ENCODE measurements at regions not wholly inside any gene's neighbourhood (a gene's known extent, or its start where the extent isn't known, plus 50 kb on each side); places are given as distances from the start of the nearest gene placed in this dataset.

GRCh38 chr16:64866021-64866420 lies 255.8 kb downstream of the CDH11 start:
- no peaks in the 10 kb centered on the region for H3K36me3 ChIP-seq
- no peaks in the 10 kb centered on the region for H3K27me3 ChIP-seq (replicated peaks; ENCODE audit: insufficient read depth)
- no peak for ATAC-seq (ENCODE audit: insufficient number of reproducible peaks, low FRiP score, low read depth)
- H3K4me3 ChIP-seq: no peak overlapping the region
- no peak for TF ChIP-seq CTCF (IDR thresholded peaks at IDR 0.05)
- no peak for DNase-seq (ENCODE audit: low spot score)
- peaks cover 6 to 21% of the 10 kb centered on the region in 2 donors for H3K4me1 ChIP-seq (ENCODE audit: control insufficient read depth in 1 of 2, low read depth in 2 of 2)
- no peaks in the 10 kb centered on the region for H3K9me3 ChIP-seq
- H3K27ac ChIP-seq: no peak overlapping the region

GRCh38 chr16:64865069-64865696 lies 256.7 kb downstream of the CDH11 start:
- peaks cover 6 to 21% of the 10 kb centered on the region in 2 donors for H3K4me1 ChIP-seq (ENCODE audit: control insufficient read depth in 1 of 2, low read depth in 2 of 2)
- no peak overlapping the region for H3K4me3 ChIP-seq
- no peaks in the 10 kb centered on the region for H3K36me3 ChIP-seq
- no peak for TF ChIP-seq CTCF (IDR thresholded peaks at IDR 0.05)
- no peak for DNase-seq (ENCODE audit: low spot score)
- no peaks in the 10 kb centered on the region for H3K9me3 ChIP-seq
- H3K27ac ChIP-seq: no peak overlapping the region
- H3K27me3 ChIP-seq (replicated peaks; ENCODE audit: insufficient read depth): no peaks in the 10 kb centered on the region
- ATAC-seq (ENCODE audit: insufficient number of reproducible peaks, low FRiP score, low read depth): no peak

- Histone ChIP-seq H3K9me3 (no peaks in the 10 kb centered on the region), H3K27me3 (replicated peaks; ENCODE audit: insufficient read depth) (no peaks in the 10 kb centered on the region), H3K4me1 (ENCODE audit: control insufficient read depth in 1 of 2, low read depth in 2 of 2) (peaks cover 6 to 21% of the 10 kb centered on the region in 2 donors), H3K27ac (peak overlapping the region in 1 of 2 donors; percentile 25), H3K36me3 (no peaks in the 10 kb centered on the region), H3K4me3 (no peak overlapping the region)
- DNase-seq (ENCODE audit: low spot score) (no peak), ATAC-seq (ENCODE audit: insufficient number of reproducible peaks, low FRiP score, low read depth) (no peak)
- TF ChIP-seq CTCF (IDR thresholded peaks at IDR 0.05): no peak
Observed at GRCh38 chr16:64864232-64864809, 257.5 kb downstream of the CDH11 start.

GRCh38 chr16:64858076-64858475 lies 263.8 kb downstream of the CDH11 start:
- ATAC-seq (ENCODE audit: insufficient number of reproducible peaks, low FRiP score, low read depth) (no peak), DNase-seq (ENCODE audit: low spot score) (no peak)
- Histone ChIP-seq H3K27ac (no peak overlapping the region), H3K9me3 (no peaks in the 10 kb centered on the region), H3K27me3 (replicated peaks; ENCODE audit: insufficient read depth) (no peaks in the 10 kb centered on the region), H3K4me3 (no peak overlapping the region), H3K36me3 (no peaks in the 10 kb centered on the region), H3K4me1 (ENCODE audit: control insufficient read depth in 1 of 2, low read depth in 2 of 2) (no peaks in the 10 kb centered on the region)
- no peak for TF ChIP-seq CTCF (IDR thresholded peaks at IDR 0.05)

- no peaks in the 10 kb centered on the region for H3K27me3 ChIP-seq (replicated peaks; ENCODE audit: insufficient read depth)
- no peak for TF ChIP-seq CTCF (IDR thresholded peaks at IDR 0.05)
- DNase-seq (ENCODE audit: low spot score) (no peak), ATAC-seq (ENCODE audit: insufficient number of reproducible peaks, low FRiP score, low read depth) (no peak)
- no peak overlapping the region for H3K4me3 ChIP-seq
- no peak overlapping the region for H3K27ac ChIP-seq
- H3K4me1 ChIP-seq (ENCODE audit: control insufficient read depth in 1 of 2, low read depth in 2 of 2): no peaks in the 10 kb centered on the region
- H3K36me3 ChIP-seq: no peaks in the 10 kb centered on the region
- no peaks in the 10 kb centered on the region for H3K9me3 ChIP-seq
Observed at GRCh38 chr16:64857411-64857810, 264.5 kb downstream of the CDH11 start.
